ENCODE measurements at regions not wholly inside any gene's neighbourhood (a gene's known extent, or its start where the extent isn't known, plus 50 kb on each side); places are given as distances from the start of the nearest gene placed in this dataset.

- DNase-seq = no peak
These were observed 342.7 kb upstream of the CWC22 start for GRCh38 chr2:180349809-180350208.

DNA sequence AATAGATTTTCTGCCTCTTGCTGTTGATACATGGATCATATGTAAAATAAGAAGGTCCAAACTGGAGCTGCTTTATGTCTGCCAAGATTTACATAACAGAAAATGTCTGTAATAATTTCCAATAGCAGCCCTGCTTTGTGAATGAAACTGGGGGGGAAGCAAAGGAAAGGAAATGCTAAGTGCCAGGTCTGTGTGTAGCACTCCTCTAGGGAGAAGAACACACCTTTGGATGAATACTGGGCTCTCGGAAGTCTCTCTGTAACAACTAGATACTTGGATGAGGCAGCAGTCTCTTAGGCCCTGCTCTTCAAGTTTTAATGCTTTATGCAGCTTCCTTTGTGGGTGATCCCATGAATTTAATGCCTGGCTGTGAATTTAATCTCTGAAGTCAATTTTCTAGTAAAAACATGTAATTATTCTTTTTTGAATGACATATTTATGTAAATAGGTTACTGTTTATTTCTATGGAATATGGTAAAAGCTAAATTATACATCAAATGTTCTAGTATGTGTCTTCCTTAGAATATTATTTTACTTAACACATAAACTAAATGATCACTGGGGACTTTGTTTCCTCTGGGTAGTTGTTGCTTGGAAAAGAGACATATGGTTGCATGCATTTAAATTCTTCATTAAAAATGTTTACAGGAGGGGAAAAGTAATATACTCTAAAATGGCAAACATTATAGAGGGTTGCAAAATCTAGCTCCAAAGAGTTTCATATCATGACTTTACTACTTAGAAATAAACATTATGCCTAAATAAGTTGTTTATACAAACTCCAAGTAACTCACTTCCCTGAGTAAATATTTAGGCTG lies 336.6 kb upstream of the CWC22 start:
- DNase-seq = no peak

DNA sequence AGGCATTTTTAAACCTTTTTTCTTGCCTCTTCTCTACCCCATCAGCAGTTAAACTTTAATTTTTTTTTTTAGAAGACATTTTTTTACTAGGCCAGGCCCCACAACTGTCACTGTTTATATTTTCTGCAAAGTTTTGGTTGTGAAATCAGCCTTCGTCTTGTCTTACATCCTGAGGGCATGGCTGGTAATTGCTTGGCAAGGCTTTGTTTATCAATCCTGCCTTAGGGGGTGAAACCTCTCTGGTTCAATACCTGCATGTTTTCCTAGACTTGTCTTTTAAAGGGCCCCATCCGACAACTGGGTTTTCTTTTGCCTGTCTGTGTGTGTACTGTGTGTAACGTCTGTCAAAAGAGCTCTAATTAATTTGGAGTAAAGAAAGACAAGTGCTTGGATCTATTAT lies 330.0 kb upstream of the CWC22 start:
- DNase-seq = no peak

DNA sequence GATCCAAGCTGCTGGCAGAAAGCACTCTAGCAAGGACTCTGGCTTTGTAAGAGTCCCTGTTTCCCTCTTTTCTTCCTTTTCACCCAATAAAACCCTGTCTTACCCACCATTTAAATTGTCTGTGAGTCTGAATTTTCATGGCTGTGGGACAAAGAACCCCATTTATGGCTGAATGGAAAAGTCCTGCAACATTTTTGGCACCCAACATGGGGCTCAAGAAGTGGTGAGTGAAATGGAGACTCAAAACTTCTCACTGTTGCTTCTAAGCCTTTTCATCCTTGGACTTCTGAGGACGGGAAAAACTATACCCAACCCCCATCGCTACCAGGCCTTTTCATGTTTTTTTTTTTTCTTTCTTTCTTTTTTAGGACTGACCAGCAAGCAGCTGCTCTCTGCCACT lies 329.5 kb upstream of the CWC22 start:
- DNase-seq = no peak

GRCh38 chr2:180334514-180334913 lies 327.4 kb upstream of the CWC22 start:
- DNase-seq = no peak

GRCh38 chr2:180328795-180329422 lies 321.8 kb upstream of the CWC22 start:
- DNase-seq = no peak

DNA sequence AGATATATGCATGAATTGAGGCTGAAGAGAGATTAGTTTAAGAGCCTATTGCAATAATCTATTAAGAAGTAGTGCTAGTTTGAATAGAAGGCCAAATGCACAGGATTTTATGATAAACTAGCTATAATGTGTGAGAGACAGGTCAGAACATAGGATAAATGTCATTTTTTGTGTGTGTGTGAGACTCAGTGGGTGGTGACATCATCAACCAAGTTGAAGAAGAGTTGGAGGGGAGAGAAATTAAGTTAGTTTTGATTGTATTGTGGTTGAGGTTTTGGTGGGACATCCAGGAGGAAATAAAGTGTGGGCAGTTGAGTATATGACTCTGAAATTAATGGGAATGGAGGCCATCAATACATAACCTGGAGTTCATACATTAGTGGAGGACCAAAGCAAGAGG lies 320.1 kb upstream of the CWC22 start:
- no peak for DNase-seq

DNA sequence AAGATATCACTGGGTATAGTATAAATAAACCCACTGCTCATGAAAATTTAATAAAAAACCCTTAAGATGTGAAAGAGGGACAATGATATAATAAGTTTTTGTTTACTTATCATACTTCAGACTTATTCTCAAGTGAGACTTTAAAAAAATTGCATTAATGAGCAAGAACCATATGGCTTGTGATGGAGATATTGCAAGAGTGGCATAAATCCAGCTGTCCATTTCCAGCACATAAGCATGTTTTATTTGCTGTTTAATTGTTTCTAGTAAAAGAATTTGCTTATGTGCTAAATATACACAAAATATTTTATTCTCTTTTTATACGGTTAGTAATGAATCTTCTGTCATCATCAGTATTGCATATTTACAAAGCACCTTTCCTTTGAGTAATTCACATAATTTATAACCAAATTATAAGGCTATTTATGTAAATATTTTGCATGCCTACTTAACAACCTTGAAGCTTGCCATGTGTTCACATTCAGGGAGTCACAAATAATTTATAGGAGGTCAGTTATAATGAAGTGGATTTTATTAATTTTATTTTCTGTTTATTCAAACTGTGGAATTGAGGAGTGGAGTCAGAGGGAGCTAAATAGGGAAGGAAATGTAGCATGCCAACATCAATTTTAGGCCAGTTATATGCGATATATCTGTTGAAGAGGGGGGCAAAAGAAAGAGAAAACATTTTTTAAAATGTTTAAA lies 318.5 kb upstream of the CWC22 start:
- no peak for DNase-seq

DNA sequence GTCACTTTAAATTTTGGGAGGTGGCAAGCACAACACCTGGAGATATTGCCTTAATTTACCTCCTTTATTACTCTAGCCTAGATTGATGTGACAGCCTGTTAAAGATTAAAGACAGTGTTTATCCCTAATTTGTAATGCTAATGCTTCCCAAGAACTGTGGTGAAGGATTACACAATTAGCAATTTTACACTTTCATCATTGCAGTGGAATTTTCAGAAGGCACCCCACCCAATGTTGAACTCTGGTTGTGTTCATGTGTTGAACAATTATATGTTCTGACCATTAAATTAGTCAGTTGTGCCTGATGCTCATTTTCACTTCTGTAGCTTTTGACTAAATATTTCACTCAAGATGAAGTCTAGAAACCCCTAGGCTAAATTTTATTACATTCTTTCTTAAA lies 317.1 kb upstream of the CWC22 start:
- DNase-seq = no peak

DNA sequence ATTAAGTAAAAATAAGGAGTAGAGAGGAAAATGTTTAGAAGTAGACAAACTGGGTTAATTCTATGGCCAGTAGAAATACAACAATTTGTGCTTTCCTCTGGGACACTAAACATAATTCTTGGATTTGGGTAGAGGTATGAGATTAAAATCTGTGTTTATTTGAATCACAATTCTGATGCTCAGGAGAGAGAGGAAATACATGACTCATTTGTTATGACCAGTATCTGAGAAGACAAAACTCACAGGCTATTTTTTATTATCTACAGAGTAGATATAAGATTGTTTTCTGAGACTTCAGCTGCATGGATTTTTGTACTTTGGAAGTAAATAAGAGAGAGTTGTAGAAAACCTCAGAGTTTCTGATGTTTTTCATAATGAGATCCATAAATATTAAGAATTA lies 315.7 kb upstream of the CWC22 start:
- no peak for DNase-seq

DNA sequence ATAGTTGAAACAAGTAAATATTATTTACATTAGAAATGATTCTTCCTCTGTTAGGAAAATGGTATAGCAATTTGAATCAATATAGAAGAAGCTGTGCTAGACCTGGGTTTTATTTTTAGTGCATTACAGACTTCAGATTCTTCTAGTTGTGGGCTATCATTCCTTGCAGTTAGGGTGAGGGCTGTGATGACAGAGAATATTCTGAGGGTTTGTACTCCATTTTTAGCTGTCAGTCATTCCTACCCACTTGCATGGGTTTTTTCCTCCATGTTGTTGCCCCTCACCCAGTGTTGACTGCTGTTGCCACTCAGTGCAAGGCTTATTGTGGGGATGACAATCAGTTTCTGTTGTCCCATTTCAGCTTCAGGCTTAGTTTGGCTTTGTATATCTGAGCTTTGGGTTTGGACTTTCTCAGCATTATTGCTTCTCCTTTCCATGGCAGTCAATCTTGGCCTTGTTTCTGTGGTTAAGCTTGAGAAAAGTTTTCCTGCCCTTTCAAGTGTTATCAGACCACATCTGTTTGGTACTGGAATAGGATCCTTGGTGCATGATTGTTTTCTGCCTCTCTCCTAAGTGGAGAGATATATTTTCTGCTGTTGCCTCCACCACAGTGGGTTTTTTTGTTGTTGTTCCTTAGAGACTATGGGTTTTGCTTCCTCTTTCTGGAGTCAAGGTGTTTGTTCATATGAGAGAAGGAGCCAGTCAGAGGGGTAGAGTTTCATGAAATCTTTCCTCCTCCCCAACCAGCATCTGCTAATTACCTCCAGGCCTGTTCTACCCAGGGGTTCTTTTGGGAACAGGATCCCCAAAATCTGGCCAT lies 312.7 kb upstream of the CWC22 start:
- DNase-seq = no peak

GRCh38 chr2:180314086-180314485 lies 307.0 kb upstream of the CWC22 start:
- DNase-seq = no peak

DNA sequence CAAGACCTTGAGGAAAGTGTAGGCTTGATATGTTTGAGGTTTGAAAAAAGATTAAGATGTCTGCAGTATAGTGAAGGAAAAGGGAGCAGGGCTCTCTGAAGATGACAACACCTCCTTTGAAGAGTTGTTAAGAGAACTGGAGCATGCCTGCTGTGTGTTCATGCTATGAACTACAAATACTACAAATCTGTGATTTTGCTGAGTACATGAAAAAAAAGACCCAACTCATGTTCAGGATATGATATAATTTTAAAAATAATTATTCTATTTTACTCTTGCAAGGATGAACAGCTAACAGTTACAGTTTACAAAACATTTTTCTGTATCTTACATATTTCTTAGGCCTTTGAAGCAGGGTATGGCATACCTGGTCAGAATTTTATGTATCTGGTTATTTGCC lies 305.4 kb upstream of the CWC22 start:
- no peak for DNase-seq

DNA sequence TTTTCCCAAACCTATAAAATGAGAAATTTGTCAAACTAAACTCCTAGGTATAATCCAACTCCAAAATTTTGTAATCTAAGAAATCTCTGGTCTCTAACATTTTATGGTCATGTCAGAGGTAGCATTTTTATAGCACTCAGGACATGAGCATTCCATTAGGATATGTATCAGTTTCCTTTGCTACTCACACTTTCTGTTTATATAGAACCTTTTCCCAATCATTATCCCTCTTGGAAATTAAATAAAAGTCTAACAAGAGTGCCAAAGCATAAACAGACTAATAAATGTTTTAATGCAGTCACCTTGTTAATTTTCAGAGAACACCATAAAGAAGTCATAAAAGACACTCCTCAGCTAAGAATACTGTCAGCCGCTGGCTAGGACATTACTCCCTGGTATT lies 300.0 kb upstream of the CWC22 start:
- DNase-seq = no peak

DNA sequence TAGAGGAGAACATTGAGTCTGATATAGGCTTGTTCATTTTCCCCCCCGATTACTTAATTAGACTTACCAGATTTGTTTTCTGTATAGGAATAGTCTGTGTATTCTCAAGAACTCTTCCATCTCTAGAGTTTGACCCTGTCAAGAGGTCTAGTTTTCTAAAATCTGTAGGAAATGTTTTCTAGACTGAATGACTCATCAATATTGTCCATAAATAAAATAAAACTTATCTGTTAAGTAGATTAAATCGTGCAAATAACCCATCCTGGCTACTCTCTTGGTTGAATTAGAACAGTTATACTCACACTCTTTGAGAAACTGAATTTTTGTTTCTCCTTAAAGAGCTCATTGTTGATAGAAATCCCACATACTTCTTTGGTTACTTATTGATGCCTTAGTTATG lies 299.2 kb upstream of the CWC22 start:
- DNase-seq = no peak

GRCh38 chr2:180291552-180292421 lies 284.7 kb upstream of the CWC22 start:
- no peak for DNase-seq

- no peak for DNase-seq
These were observed 284.0 kb upstream of the CWC22 start for GRCh38 chr2:180291060-180291459.

- no peak for DNase-seq
These were observed 282.5 kb upstream of the CWC22 start for GRCh38 chr2:180289627-180290026.

- no peak for DNase-seq
These were observed 272.5 kb upstream of the CWC22 start for GRCh38 chr2:180279581-180279980.

- no peak for DNase-seq
These were observed 269.6 kb upstream of the CWC22 start for GRCh38 chr2:180276733-180277132.

DNA sequence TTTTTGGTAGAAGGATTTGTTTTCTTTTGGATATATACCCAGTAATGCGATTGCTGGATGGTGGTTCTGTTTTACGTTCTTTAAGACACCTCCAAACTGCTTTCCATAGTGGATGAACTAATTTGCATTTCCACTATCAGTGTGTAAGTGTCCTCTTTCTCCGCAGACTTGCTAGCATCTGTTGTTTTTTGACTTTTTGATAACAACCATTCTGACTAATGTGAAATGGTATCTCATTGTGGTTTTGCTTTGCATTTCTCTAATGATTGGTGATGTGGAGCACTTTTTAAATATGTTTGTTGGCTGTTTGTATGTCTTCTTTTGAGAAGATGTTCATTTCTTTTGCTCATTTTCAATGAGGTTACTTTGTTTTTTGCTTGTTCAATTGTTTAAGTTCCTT lies 260.9 kb upstream of the CWC22 start:
- no peak for DNase-seq

GRCh38 chr2:180261976-180262375 lies 254.9 kb upstream of the CWC22 start:
- DNase-seq = no peak

Data from NCI-H1092 (cell line).